ENCODE measurements at regions not wholly inside any gene's neighbourhood (a gene's known extent, or its start where the extent isn't known, plus 50 kb on each side); places are given as distances from the start of the nearest gene placed in this dataset.

GRCh38 chr5:145141534-145141933 is 693.6 kb downstream of the PRELID2 start:
- Histone ChIP-seq H4K20me1 (ENCODE audit: insufficient read depth, low read length) (no peaks in the 10 kb centered on the region), H3K36me3 (ENCODE audit: control insufficient read depth, insufficient read depth, low read length) (no peaks in the 10 kb centered on the region), H3K4me2 (ENCODE audit: low read depth, low read length) (no peak overlapping the region), H3K79me1 (ENCODE audit: low read depth in 1 of 2, low read length in 2 of 2) (no peaks in the 10 kb centered on the region), H2BK15ac (ENCODE audit: low read depth, low read length) (no peak overlapping the region), H2BK5ac (ENCODE audit: low read depth, low read length, poor library complexity, severe bottlenecking) (no peak overlapping the region), H2AK5ac (ENCODE audit: low read depth, low read length) (no peak overlapping the region), H2BK20ac (ENCODE audit: low read depth, low read length) (no peak overlapping the region), H3K18ac (ENCODE audit: low read depth, low read length) (no peak overlapping the region), H3K14ac (replicated peaks; ENCODE audit: low read depth, low read length) (no peak overlapping the region), H3K9ac (ENCODE audit: low read depth, low read length) (no peak overlapping the region), H4K8ac (ENCODE audit: low read depth in 2 of 2, low read length in 2 of 2) (no peak overlapping the region), H3K4me1 (ENCODE audit: control insufficient read depth, insufficient read depth, low read length) (no peaks in the 10 kb centered on the region), H2AFZ (replicated peaks; ENCODE audit: low read length, poor library complexity) (no peak overlapping the region), H3K9me1 (ENCODE audit: insufficient read depth, low read length) (no peaks in the 10 kb centered on the region), H3K23ac (ENCODE audit: low read depth, low read length) (no peak overlapping the region), H2AK9ac (replicated peaks; ENCODE audit: low read depth, low read length, poor library complexity) (no peak overlapping the region), H3K56ac (ENCODE audit: extremely low read depth, insufficient read depth, low read length) (no peak overlapping the region), H4K91ac (ENCODE audit: insufficient read depth, low read depth, low read length) (no peak overlapping the region), H2BK120ac (ENCODE audit: low read depth, low read length) (no peak overlapping the region), H3K4me3 (ENCODE audit: insufficient read depth, low read depth, low read length) (no peak overlapping the region), H3K4ac (ENCODE audit: low read depth, low read length) (no peak overlapping the region), H3K9me3 (ENCODE audit: control insufficient read depth, insufficient read depth, low read length) (no peaks in the 10 kb centered on the region), H3K27ac (ENCODE audit: insufficient read depth, low read length) (no peak overlapping the region), H4K5ac (ENCODE audit: low read depth, low read length) (no peak overlapping the region), H3K27me3 (ENCODE audit: control insufficient read depth, insufficient read depth, low read length) (no peaks in the 10 kb centered on the region)
- in situ Hi-C loops (cut with MboI; ENCODE audit: low sequenced_read_pairs) (no loop called here), intact Hi-C loops (cut with micrococcal nuclease) (no loop called here), dilution Hi-C loops (cut with HindIII; ENCODE audit: low sequenced_read_pairs, unreplicated experiment) (no loop called here)
- no TSS peak for BruUV-seq (replicated peaks)
- no CpG with 5 or more reads among the region's 1 CpG for WGBS, 2 experiments (ENCODE audit: extremely low coverage in 2 of 2, insufficient read length in 1 of 2)
- ATAC-seq (ENCODE audit: low read depth) (no peak), DNase-seq (no peak)
- ChIA-PET CTCF (no interaction called here), POLR2A (ENCODE audit: unreplicated experiment) (no interaction called here)
- TF ChIP-seq CHD1 (IDR thresholded peaks at IDR 0.05; ENCODE audit: low read depth, low read length): no peak
- no peak for TF ChIP-seq RCOR1 (IDR thresholded peaks at IDR 0.05; ENCODE audit: insufficient replicate concordance, low read length)
- TF ChIP-seq ELK1 (IDR thresholded peaks at IDR 0.05; ENCODE audit: borderline replicate concordance, low read depth, low read length): no peak
- TF ChIP-seq MAFK (IDR thresholded peaks at IDR 0.05; ENCODE audit: low read depth, low read length): no peak
- TF ChIP-seq CEBPB (IDR thresholded peaks at IDR 0.05; ENCODE audit: low read depth, low read length): no peak
- no peak for TF ChIP-seq SMC3 (IDR thresholded peaks at IDR 0.05; ENCODE audit: low read depth, low read length)
- TF ChIP-seq POLR2A (IDR thresholded peaks at IDR 0.05; ENCODE audit: low read depth, low read length): no peak
- TF ChIP-seq MXI1 (IDR thresholded peaks at IDR 0.05; ENCODE audit: borderline replicate concordance, low read depth, low read length): no peak
- TF ChIP-seq FOS (IDR thresholded peaks at IDR 0.05; ENCODE audit: low read depth, low read length): no peak
- TF ChIP-seq RAD21 (IDR thresholded peaks at IDR 0.05; ENCODE audit: low read length): no peak
- TF ChIP-seq RFX5 (IDR thresholded peaks at IDR 0.05; ENCODE audit: low read depth, low read length): no peak
- no peak for TF ChIP-seq USF2 (IDR thresholded peaks at IDR 0.05; ENCODE audit: low read depth, low read length)
- TF ChIP-seq NFE2L2 (IDR thresholded peaks at IDR 0.05; ENCODE audit: low read depth, low read length): no peak
- no peak for TF ChIP-seq BHLHE40 (IDR thresholded peaks at IDR 0.05; ENCODE audit: low read depth, low read length)
- TF ChIP-seq MAZ (IDR thresholded peaks at IDR 0.05; ENCODE audit: borderline replicate concordance, low read depth, low read length): no peak
- no peak for TF ChIP-seq CTCF (conservative IDR thresholded peaks at IDR 0.05; ENCODE audit: low read depth, low read length)

All from IMR-90 (cell line).